Limb (tissue), 2 donors: ENCODE measurements at regions not wholly inside any gene's neighbourhood (a gene's known extent, or its start where the extent isn't known, plus 50 kb on each side); places are given as distances from the start of the nearest gene placed in this dataset.

Experiments
- DNase-seq, 2 donors: peaks; one replicate each; pipeline ENCODE4 v3.0.0-alpha.2; 2016; ENCODE audit errors: extremely low spot score in 2 of 2

DNA sequence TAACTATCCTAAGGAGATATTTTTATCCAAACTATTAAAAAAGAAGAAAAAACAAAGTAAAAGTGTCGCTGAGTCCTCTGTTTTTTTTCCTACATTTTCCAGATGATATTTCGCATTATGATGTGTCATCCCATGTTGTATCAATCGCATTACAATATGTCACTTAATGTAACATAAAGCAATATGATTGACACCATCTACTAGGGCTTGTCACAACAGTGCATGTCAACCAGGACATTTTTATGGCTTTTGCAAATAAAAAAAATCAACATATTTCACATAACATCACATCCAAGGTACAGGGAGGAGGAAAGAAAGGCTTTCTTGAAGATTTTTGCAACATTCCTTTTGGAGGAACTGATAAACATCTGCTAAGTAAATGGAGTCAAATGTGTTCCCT, 308.9 kb downstream of the ETAA1 start:
- DNase-seq, result no peak

DNA sequence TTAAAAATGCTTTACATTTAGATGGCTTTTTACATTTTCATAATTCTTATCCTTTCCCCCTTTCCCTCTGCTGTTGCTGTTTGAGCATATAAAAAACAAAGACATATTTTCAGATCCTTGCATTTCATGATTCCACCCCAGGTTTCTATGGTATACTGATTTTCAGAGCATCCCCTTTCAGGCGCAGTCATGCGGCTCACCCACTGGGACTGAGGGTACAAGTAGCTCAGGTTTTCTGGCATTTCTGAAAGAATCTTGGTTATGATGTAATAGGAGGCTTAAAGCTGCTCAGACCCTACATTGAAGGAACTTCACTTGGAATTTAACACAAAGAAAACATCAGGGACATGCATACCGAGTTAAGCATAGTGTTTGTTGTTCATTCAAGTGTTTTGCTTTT, 310.8 kb downstream of the ETAA1 start:
- DNase-seq, result no peak

- no peak for DNase-seq
Observed at GRCh38 chr2:67709835-67710234, 312.7 kb downstream of the ETAA1 start.

GRCh38 chr2:67712484-67712883, 315.4 kb downstream of the ETAA1 start:
- no peak for DNase-seq

DNA sequence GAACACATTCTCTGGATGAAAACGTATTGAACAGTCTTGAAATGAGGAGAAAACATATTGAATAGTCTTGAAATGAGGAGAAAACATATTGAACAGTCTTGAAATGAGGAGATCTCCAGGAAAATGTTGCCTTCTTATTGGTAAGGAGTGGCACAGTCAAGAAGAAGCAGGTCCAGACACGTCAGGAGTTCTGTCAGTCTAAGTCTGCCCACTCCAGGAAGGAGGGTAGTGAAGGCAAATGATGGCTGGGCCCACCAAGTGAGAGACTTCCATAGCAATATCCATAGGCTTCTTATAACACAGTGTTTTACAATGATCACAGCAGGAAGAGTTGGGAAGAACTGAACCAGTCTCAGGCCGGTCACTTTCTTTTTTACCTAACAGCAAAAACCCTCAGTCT, 316.2 kb downstream of the ETAA1 start:
- no peak for DNase-seq

GRCh38 chr2:67716895-67717396, 319.8 kb downstream of the ETAA1 start:
- DNase-seq, result no peak

- peak in 1 of 2 donors; percentile 24 for DNase-seq
Observed at GRCh38 chr2:67717692-67718091, 320.6 kb downstream of the ETAA1 start.

GRCh38 chr2:67719351-67719750, 322.2 kb downstream of the ETAA1 start:
- DNase-seq, result no peak

- no peak for DNase-seq
Observed at GRCh38 chr2:67721516-67721915, 324.4 kb downstream of the ETAA1 start.

GRCh38 chr2:67724261-67724660, 327.1 kb downstream of the ETAA1 start:
- no peak for DNase-seq

GRCh38 chr2:67725731-67726130, 328.6 kb downstream of the ETAA1 start:
- DNase-seq, result no peak

- no peak for DNase-seq
Observed at GRCh38 chr2:67726416-67726815, 329.3 kb downstream of the ETAA1 start.

DNA sequence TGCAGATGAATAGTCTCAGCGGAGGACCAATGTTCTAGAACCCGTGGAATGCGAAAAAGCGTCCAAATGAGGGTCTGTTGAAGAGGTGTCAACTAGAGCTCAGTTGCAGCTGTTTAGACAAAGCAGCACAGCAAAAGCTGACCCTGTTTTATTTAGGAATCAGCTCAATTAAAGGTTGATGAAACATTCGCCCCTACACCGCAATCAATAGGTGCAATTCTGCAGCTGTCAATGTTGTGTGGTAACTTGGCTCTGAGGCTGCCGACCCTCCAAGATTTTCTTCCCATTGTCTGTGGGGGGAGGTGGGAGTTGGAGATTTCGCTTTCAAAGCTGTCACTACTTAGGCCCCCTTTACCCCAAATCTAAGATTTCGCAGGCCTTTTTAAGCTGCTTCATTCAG, 330.0 kb downstream of the ETAA1 start:
- DNase-seq, result no peak

- no peak for DNase-seq
Observed at GRCh38 chr2:67727623-67728022, 330.5 kb downstream of the ETAA1 start.

GRCh38 chr2:67729474-67729873, 332.3 kb downstream of the ETAA1 start:
- no peak for DNase-seq

DNA sequence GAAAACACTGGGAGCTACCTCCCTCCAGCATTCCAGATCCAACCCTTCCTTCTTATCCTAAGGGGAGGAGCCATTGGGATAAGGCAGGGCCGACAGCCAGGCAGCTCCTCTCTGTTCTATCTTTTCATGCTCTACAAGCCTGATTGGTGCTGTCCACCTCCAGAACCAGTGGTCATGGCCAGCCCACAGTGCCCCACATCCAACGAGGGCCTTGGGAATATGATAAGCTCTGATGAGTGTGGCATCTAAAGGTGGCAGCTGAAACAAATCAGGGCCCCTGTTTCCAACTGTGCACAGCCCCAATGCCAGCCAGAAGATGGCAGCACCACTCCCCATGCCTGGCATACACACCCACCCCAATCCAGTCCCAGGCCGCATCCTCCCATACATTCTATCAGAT, 329.3 kb downstream of the C1D start:
- DNase-seq, result no peak

- DNase-seq, result no peak
Observed at GRCh38 chr2:67752199-67752598, 310.6 kb downstream of the C1D start.

DNA sequence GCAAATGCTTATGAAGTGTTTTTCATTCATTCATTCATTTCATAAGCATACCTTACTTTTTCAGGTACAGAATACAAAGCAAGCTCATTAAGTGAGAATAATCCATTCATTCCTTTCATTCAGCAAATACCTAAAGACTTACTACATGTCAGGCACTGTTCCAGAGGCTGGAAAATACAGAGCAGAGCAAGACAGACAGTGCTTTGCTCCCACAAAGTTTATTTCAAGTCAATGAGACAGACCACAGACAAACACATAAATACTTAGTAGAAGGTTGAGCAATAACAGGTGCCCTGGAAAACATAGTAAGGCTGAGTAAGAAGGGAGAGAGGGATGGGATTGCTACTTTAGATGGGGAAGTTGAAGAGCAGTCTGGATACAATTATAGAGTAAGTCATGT, 309.8 kb downstream of the C1D start:
- no peak for DNase-seq

GRCh38 chr2:67755156-67755882, 307.5 kb downstream of the C1D start:
- DNase-seq, result no peak

DNA sequence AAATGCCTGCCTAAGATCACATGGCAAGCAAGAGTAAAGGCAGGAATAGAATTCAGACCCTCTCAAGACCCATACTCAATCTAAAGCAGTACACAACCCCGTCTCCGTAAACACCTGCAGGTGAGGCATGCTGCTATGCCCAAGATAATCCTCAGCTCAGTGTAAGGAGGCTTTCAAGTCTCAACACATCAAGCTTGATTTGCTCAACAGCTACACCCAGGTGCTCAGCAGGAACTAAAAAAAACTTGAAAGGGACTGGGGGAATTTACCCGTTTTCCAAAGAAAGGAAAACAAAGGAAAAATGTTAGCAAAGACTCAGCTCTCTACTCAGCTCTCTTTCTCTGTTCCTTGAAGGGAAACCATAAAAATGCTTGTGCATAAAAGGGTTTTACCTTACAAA, 301.8 kb downstream of the C1D start:
- no peak for DNase-seq

- no peak for DNase-seq
Observed at GRCh38 chr2:67771380-67771779, 291.4 kb downstream of the C1D start.

GRCh38 chr2:67772216-67773170, 290.3 kb downstream of the C1D start:
- DNase-seq, result no peak

DNA sequence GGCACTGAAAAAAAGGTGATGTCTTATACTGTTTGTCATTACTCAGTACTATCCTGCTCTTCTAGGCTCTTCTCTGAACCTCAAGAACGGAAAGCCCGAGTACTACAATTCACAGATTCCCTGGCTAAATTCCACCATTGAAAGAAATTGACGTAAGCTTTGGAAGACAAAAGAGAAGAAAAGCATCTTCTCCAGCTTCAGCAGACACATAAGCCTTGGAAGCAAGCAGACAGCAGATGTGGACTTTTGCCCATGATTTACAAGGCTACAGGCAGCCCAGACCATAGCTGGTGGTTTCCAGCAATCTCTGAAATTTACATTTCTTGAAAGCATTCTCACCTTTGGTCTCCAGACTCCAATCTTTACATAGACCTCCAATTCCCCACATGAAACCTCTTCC, 289.0 kb downstream of the C1D start:
- no peak for DNase-seq
